ENCODE measurements at regions not wholly inside any gene's neighbourhood (a gene's known extent, or its start where the extent isn't known, plus 50 kb on each side); places are given as distances from the start of the nearest gene placed in this dataset.

DNA sequence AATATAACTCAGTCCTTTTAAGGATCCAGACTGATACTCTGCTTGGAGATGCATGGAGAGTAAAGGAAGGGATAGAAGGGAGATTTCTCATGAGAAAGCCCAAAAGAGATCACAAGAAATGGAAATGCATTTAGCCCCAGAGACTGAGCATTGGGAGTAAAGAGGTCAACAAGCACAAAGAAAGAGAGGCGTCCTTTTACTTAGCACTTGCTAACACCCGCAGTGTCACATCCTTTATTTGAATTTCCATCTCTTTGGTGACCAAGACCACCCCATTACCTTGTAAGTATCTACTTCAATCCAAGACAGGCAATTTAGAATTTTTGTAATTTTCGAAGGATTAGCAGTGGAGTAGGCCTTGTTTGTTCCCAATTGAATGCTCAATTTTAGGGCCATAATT is 111.8 kb upstream of the DCC start:
- TF ChIP-seq CTCF (IDR thresholded peaks at IDR 0.05) (no peak), POLR2A (IDR thresholded peaks at IDR 0.05) (no peak)
